ENCODE measurements at regions not wholly inside any gene's neighbourhood (a gene's known extent, or its start where the extent isn't known, plus 50 kb on each side); places are given as distances from the start of the nearest gene placed in this dataset.

GRCh38 chr10:113226399-113226798 is 276.4 kb downstream of the TCF7L2 start:
- TF ChIP-seq GATA2 (IDR thresholded peaks at IDR 0.05; ENCODE audit: low read depth, low read length) (no peak), GATA3 (IDR thresholded peaks at IDR 0.05; ENCODE audit: low read depth, low read length) (no peak)
